Urothelium cell line (cell line): ENCODE measurements at regions not wholly inside any gene's neighbourhood (a gene's known extent, or its start where the extent isn't known, plus 50 kb on each side); places are given as distances from the start of the nearest gene placed in this dataset.
A peak's percentile ranks its signal among the peaks of the same experiment; 100 is the strongest.

Source experiments
- DNase-seq: peaks from one replicate; pipeline ENCODE4 v3.0.0; 2011; ENCODE audit warnings: low spot score, mixed read lengths
- FAIRE-seq: peaks from 2 replicates; lab custom pipeline; 2011; peaks lifted over from hg19 to GRCh38; lab: Jason Lieb, UNC

DNA sequence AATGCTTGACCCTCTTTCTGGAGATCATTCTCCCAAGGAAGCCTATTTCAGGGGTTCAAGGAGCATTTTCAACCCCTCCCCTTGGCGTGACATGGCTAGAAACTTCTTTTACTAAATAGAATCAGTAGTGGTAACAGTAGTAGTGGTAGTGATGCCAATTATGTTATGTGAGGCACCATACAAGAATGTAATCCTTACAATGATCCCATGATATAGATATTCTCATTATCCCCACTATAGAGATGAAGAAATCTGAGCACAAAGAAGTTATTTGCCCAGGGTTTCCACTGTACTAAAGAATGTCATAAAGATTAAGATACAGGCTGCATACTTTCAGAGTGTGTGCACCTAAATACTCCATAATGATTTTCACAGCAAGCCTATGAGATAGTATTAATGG, 155.4 kb upstream of the CLINT1 start:
- no peak for DNase-seq
- FAIRE-seq = no peak

DNA sequence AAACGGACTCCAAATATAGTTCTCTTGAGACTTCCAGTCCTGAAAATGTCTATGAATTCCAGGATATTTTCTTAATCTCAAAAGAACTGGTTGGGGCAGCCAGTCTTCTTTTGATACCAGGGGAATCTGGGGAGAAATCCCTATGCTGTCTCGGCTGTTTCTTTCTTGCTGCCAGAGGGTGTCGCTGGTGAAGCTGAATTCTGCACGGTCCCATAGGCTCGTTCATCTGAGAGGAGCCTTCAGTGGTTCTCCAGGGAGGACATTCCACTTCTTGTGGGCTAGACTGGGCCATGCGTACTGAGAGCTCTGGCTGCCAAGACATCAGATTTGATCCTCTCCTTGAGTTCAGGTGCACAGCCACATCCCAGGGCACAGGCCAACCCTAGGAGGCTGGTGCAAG, 155.0 kb upstream of the CLINT1 start:
- peak; percentile 48 for DNase-seq
- peak; percentile 42 for FAIRE-seq

DNA sequence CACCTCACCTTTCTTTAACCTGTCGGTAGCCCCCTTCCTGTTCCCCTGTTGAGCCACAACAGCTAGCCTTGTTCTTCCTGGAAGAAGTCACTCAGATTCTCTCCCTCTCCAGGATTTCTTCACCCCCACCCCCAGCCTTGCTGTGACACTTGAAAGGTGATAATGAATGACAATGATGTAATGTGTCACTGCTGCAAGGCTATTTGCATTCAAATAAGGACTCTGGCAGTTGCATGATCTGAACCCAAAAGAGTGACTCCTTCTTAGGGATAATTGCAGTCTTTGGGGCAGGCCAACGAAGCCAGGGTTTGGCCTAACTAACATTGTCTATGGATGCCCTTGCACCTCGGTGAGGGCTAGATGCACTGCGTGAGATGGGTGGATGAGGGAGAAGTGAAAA, 154.4 kb upstream of the CLINT1 start:
- FAIRE-seq (no peak), DNase-seq (no peak)

DNA sequence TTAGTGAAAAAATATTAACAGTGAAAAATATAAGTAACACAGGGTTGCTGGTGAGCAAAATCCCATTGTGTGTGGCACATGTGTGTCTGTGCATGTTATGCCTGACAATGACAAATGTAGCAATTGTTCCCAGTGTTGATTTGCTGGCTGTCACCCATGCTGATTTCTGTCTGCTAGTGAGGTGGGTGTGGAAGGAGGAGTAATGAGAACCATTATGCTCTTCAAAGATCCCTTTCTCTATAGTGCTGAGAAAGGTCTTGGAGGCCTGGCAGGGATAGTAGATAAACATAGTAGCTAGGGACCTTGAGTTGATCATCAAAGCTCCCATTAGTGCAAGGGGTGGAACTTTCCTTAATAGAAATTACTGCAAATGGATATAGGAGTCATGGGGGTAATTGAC, 152.5 kb upstream of the CLINT1 start:
- FAIRE-seq (no peak), DNase-seq (no peak)

DNA sequence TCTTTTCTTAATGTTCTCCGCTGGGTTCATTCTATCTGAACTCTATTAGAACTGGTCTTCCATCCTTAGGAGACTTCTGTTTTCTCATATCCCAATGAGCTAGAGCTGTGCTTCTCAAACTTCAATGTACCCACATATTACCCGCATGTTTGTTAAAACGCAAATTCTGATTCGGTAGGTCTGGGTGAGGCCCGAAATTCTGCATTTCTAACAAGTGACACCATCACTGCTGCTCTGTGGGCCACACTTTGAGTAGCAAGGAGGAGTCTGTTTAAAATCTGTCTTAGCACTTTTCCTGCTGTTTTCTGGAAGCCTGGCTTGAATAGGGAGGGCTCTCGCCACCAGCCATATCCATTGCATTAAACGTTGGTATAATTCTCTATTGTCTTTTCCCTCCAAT, 151.9 kb upstream of the CLINT1 start:
- no peak for DNase-seq

GRCh38 chr5:158007336-158007735, 148.4 kb upstream of the CLINT1 start:
- no peak for DNase-seq
- FAIRE-seq = no peak

More for the DNA sequence above, 151.9 kb upstream of the CLINT1 start:
- FAIRE-seq = no peak

GRCh38 chr5:157999696-158000095, 140.8 kb upstream of the CLINT1 start:
- FAIRE-seq (peak; percentile 13), DNase-seq (no peak)

DNA sequence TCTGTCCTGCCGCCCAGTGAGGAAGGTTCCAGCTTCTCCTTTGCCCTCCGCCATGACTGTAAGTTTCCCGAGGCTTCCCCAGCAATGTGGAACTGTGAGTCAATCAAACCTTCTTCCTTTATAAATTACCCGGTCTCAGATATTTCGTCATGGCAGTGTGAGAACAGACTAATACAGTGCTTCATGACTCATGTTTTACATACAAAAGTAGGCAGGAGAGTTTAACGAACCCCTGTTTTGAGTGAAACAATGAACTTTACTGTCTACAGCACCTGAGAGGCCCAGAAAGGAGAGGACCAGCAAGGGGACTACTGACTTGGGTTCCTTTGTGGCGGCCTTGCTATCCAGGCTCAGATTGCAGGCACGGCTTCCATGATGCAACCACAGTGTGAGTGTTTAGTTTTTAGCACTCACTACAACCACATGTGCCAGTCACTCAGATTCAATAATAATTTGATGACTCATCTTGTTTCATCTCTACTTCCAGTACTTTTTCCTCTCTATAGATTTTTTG, 139.1 kb upstream of the CLINT1 start:
- FAIRE-seq (no peak), DNase-seq (peak; percentile 11)

DNA sequence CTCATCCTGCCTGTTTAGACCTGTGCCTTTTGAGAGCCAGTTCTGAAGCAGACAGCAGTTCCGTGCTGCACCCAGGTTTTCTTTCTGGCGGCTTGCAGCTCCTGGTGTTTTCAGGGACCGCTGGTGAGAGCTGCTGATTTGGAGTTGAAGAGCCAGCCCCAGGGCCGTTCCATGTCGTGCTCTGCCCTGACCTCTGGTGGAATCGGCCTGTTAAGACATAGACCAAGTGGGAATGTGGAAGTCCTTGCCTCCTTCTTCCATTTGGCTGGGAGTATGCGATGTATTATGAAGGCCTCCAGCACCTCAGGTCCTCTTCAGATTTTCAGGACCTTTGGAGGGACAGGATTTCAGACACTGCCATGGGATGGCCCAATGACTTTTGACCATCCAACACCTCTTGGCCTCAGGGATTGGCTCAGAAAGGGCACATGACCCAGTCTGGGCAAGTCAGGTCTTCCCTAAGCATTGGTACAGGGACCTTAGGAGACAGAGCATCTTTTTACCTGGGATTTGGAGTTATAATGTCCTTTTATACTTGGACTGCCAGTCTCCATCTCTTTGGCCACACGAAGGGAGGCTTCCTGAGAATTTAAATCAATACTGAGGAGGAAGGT, 136.1 kb upstream of the CLINT1 start:
- peak; percentile 79 for DNase-seq
- FAIRE-seq = peak; percentile 63

DNA sequence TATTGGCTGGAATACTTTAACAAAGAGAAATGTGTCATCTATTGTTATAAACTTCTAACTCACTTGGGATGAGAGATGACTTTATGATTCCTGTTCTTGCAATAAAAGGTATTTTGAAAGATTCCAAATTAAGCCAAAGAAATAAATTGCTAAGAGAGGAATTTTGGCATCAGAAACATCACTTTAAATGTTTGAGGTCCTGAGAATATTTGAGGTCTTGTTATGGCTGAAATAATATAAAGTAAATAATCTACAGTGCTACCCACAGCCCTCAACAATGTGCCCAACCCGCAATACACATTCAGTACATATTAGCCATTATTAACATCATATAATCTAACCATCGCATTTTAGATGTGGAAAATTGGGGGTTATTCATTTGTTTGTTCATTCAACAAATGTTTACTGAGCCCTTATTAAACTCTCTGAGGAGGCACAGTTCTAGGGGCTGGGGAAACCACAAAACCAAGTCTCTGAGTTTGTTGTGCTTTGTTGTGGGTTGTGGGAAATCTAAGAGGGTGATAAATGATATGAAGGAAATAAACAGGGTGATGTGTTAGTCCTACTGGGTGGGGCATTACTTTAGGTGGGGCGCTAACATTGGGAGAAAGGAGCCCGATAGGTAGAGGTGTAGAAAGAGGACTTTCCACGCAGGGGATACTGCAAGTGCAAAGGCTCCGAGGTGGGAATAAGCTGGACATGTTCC, 135.2 kb upstream of the CLINT1 start:
- DNase-seq = peak; percentile 21
- no peak for FAIRE-seq

DNA sequence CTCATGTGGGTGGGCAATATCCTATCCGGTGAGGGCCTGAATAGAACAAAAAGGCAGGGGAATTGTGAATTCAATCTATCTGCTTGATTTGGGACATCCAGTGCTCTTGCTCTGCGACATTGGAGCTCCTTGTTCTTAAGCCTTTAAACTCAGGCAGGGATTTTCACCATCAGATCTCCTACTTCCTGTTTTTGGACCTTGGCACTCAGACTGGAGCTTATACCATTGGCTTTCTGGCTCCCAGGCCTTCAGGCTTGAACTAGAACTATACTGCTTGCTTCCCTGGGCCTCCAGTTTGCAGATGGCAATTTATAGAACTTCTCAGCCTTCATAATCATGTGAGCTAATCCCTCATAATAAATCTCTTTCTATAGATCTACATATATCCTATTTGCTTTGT, 134.3 kb upstream of the CLINT1 start:
- DNase-seq = no peak
- FAIRE-seq = no peak

GRCh38 chr5:157990583-157991181, 131.7 kb upstream of the CLINT1 start:
- FAIRE-seq = no peak
- DNase-seq = no peak

- FAIRE-seq (no peak), DNase-seq (no peak)
These were observed 130.4 kb upstream of the CLINT1 start for GRCh38 chr5:157989296-157989695.

GRCh38 chr5:157987259-157987658, 128.3 kb upstream of the CLINT1 start:
- FAIRE-seq (no peak), DNase-seq (no peak)

GRCh38 chr5:157986431-157986990, 127.6 kb upstream of the CLINT1 start:
- DNase-seq (no peak), FAIRE-seq (no peak)

GRCh38 chr5:157984611-157985010, 125.7 kb upstream of the CLINT1 start:
- FAIRE-seq (no peak), DNase-seq (no peak)

DNA sequence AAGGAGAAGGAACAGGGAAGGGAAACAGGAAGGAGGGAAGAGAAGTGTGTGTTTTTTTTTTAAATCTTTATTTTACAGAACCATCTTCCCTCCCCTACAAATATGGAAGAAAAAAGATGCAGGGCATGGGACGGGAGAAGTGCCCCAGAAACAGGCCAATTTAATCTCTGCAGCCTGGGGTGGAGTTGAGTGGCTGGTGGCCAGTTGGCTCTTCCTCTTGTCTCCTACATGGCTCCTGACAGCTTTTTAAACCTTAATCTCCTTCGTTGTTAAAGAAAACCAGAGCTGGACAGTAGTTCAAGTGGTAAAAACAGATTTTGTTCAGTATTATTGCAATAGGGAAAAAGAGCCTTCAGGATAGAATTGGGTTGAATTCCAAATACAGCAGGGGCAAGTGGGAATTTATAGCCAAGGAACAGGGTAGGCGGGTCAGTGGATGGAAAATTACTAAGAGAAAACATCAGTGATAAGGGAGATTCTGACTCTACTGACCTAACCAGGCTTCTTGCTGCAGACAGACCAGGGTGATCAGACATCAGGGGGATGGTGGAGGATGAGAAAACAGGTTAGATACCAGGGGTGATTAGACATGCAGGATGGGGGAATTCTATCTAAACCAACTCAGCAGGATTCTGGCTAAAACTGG, 125.1 kb upstream of the CLINT1 start:
- FAIRE-seq (no peak), DNase-seq (no peak)

- FAIRE-seq (no peak), DNase-seq (no peak)
These were observed 119.1 kb upstream of the CLINT1 start for GRCh38 chr5:157978061-157978460.

DNA sequence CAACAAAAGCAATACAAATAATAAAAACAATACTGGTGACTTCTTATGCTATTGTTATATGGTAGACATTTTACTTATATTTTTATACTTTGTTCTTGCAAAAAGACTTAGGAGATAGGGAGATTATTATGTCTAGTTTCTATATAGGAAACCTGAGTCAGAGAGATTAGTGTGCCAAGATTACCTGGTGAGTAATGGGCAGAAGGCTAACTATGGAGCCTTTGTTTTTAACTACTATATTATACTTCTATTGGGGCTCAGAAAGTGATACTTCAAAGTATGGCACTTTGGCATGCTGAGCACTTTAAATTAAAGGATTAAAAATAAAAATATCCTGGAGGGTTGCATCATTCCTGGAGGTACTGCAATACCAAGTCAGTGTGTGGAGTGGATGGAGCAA, 117.5 kb upstream of the CLINT1 start:
- FAIRE-seq (no peak), DNase-seq (no peak)

DNA sequence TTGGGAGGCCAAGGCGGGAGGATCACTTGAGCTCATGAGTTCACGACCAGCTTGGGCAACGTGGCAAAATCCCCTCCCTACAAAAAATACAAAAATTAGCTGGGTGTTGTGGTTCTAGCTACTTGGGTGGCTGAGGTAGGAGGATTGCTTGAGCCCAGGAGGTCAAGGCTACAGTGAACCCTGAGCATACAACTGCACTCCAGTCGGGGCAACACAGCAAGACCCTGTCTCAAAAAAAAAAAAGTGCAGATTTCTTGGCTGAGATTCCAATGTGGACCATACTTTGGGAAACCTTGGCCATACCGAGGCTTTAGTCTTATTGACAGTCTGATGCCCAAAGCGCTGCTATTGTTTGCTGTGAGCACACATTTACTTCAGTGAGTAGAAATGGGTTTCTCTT, 113.6 kb upstream of the CLINT1 start:
- DNase-seq (no peak), FAIRE-seq (no peak)

DNA sequence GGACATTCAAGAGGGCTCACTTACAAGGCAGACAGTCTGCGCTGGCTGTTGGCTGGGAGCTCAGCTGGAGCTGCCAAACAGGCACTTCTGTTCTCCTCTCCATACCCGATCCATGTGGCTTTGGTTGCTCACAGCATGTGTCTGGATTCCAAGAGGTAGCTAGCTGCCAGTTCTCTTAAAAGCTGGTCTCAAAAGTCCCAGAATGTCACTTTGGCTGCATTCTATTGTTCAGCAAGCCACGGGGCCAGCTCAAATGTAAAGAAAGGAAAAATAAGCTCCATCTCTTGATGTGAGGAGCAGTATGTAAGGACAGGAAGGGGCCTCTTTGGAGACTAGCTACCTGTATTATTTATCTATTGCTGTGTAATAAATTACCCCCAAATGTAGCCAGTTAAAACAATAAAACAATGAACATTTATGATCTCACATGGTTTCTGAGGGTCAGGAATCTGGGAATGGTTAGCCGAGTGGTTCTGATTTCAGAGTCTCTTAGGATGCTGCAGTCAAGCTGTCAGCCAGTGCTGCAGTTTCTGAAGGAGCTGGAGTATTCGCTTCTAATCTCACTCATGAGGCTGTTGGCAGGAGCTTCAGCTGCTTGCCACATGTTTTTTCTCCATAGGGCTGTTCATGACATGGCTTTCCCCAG, 112.7 kb upstream of the CLINT1 start:
- FAIRE-seq (no peak), DNase-seq (no peak)
